ENCODE measurements at regions not wholly inside any gene's neighbourhood (a gene's known extent, or its start where the extent isn't known, plus 50 kb on each side); places are given as distances from the start of the nearest gene placed in this dataset.

DNA sequence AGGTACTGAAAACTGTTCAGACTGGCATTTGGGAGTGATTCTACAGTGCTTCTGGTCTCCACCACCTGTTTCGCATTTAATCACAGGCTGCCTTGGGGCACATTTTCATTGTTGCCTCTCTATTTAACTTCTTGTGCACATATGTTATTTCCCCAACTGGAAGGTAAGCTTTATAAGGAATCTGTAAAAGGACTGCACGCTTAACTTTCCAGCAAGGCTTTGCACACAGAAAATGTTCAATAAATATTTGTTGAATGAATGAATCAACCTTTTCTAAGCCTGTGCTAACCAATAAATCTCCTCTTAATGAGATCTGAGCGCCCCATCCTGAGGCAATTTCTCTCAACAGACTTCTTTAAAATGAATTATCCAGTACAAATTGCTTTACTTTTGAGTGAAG, 84.3 kb upstream of the ARHGAP29 start:
- Histone ChIP-seq H3K27me3 (ENCODE audit: control insufficient read depth, low read length) (peaks cover 8% of the 10 kb centered on the region; the same call in 1 of the 2 replicates), H3K9me2 (replicated peaks; ENCODE audit: control insufficient read depth, low read length) (no peaks in the 10 kb centered on the region), H3K27ac (ENCODE audit: low read depth, low read length) (no peak overlapping the region), H3K4me1 (ENCODE audit: control insufficient read depth, low read length) (no peaks in the 10 kb centered on the region), H3K9me3 (ENCODE audit: control insufficient read depth, insufficient read depth, low read length) (no peaks in the 10 kb centered on the region), H3F3A (ENCODE audit: control insufficient read depth, insufficient read depth) (no peaks in the 10 kb centered on the region), H3K79me2 (ENCODE audit: control insufficient read depth, low read length) (no peaks in the 10 kb centered on the region), H3K4me3 (ENCODE audit: low read length) (no peak overlapping the region), H4K20me1 (ENCODE audit: control insufficient read depth, insufficient read depth, low read depth, low read length) (no peaks in the 10 kb centered on the region), H3K36me3 (ENCODE audit: control insufficient read depth, low read length) (no peaks in the 10 kb centered on the region), H3K4me2 (ENCODE audit: low read length) (no peak overlapping the region)
- TF ChIP-seq, protein P1, sequence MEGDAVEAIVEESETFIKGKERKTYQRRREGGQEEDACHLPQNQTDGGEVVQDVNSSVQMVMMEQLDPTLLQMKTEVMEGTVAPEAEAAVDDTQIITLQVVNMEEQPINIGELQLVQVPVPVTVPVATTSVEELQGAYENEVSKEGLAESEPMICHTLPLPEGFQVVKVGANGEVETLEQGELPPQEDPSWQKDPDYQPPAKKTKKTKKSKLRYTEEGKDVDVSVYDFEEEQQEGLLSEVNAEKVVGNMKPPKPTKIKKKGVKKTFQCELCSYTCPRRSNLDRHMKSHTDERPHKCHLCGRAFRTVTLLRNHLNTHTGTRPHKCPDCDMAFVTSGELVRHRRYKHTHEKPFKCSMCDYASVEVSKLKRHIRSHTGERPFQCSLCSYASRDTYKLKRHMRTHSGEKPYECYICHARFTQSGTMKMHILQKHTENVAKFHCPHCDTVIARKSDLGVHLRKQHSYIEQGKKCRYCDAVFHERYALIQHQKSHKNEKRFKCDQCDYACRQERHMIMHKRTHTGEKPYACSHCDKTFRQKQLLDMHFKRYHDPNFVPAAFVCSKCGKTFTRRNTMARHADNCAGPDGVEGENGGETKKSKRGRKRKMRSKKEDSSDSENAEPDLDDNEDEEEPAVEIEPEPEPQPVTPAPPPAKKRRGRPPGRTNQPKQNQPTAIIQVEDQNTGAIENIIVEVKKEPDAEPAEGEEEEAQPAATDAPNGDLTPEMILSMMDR (IDR thresholded peaks at IDR 0.05; ENCODE audit: low read depth, low read length, poor library complexity, severe bottlenecking): no peak
- TF ChIP-seq EZH2phosphoT487 (IDR thresholded peaks at IDR 0.05; ENCODE audit: borderline replicate concordance, low read length): no peak

GRCh38 chr1:94319319-94320102, 82.1 kb upstream of the ARHGAP29 start:
- Histone ChIP-seq H3K9me3 (ENCODE audit: control insufficient read depth, insufficient read depth, low read length) (no peaks in the 10 kb centered on the region), H3K4me2 (ENCODE audit: low read length) (no peak overlapping the region), H3F3A (ENCODE audit: control insufficient read depth, insufficient read depth) (no peaks in the 10 kb centered on the region), H3K4me1 (ENCODE audit: control insufficient read depth, low read length) (no peaks in the 10 kb centered on the region), H3K4me3 (ENCODE audit: low read length) (no peak overlapping the region), H3K36me3 (ENCODE audit: control insufficient read depth, low read length) (no peaks in the 10 kb centered on the region), H3K27me3 (ENCODE audit: control insufficient read depth, low read length) (peaks cover 4% of the 10 kb centered on the region; the same call in 1 of the 2 replicates), H3K27ac (ENCODE audit: low read depth, low read length) (no peak overlapping the region), H3K9me2 (replicated peaks; ENCODE audit: control insufficient read depth, low read length) (no peaks in the 10 kb centered on the region), H3K79me2 (ENCODE audit: control insufficient read depth, low read length) (no peaks in the 10 kb centered on the region), H4K20me1 (ENCODE audit: control insufficient read depth, insufficient read depth, low read depth, low read length) (no peaks in the 10 kb centered on the region)
- TF ChIP-seq, protein P1 (IDR thresholded peaks at IDR 0.05; ENCODE audit: low read depth, low read length, poor library complexity, severe bottlenecking): no peak
- no peak for TF ChIP-seq EZH2phosphoT487 (IDR thresholded peaks at IDR 0.05; ENCODE audit: borderline replicate concordance, low read length)

DNA sequence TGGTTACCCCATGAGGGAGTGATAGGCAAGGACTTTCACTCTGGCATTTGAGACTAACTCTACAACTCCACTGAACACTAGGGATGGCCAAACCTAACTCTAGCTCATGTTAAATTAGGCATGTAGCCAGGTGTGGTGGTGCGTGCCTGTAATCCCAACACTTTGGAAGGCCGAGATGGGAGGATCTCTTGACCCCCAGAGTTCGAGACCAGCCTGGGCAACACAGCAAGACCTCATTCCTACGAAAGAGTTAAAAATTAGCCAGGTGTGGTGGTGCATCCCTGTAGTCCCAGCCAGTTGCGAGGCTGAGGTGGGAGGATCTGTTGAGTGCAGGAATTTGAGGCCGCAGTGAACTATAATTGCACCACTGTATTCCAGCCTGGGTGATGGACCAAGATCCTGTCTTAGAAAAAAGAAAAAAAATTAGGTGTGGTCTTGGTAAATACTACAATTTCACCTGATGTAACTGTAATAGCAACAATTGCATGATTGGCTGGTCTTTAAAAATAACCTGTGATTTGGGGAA, 81.2 kb upstream of the ARHGAP29 start:
- Histone ChIP-seq H3K9me3 (ENCODE audit: control insufficient read depth, insufficient read depth, low read length) (no peaks in the 10 kb centered on the region), H3K4me2 (ENCODE audit: low read length) (no peak overlapping the region), H3K4me3 (ENCODE audit: low read length) (no peak overlapping the region), H3F3A (ENCODE audit: control insufficient read depth, insufficient read depth) (no peaks in the 10 kb centered on the region), H3K27me3 (ENCODE audit: control insufficient read depth, low read length) (peaks cover 4% of the 10 kb centered on the region; the same call in 1 of the 2 replicates), H3K36me3 (ENCODE audit: control insufficient read depth, low read length) (no peaks in the 10 kb centered on the region), H3K27ac (ENCODE audit: low read depth, low read length) (no peak overlapping the region), H3K79me2 (ENCODE audit: control insufficient read depth, low read length) (no peaks in the 10 kb centered on the region), H3K4me1 (ENCODE audit: control insufficient read depth, low read length) (no peaks in the 10 kb centered on the region), H3K9me2 (replicated peaks; ENCODE audit: control insufficient read depth, low read length) (no peaks in the 10 kb centered on the region), H4K20me1 (ENCODE audit: control insufficient read depth, insufficient read depth, low read depth, low read length) (no peaks in the 10 kb centered on the region)
- TF ChIP-seq, protein P1 (IDR thresholded peaks at IDR 0.05; ENCODE audit: low read depth, low read length, poor library complexity, severe bottlenecking): no peak
- TF ChIP-seq EZH2phosphoT487 (IDR thresholded peaks at IDR 0.05; ENCODE audit: borderline replicate concordance, low read length): no peak

Measured in DOHH2 (cell line).